Kidney (tissue), 13 donors: ENCODE measurements at regions not wholly inside any gene's neighbourhood (a gene's known extent, or its start where the extent isn't known, plus 50 kb on each side); places are given as distances from the start of the nearest gene placed in this dataset.

Experiments
- DNase-seq, 5 donors: peaks; one replicate each; pipeline ENCODE4 v3.0.0-alpha.2; 2013 to 2020
- FAIRE-seq: peaks from 2 replicates; lab custom pipeline; 2012; peaks lifted over from hg19 to GRCh38; lab: Jason Lieb, UNC
- H3K27ac ChIP-seq, 2 donors: one replicate each; pipeline ENCODE4 v1.7.0; 2013; ENCODE audit warnings: low read depth in 2 of 2, low read length in 2 of 2, inconsistent platforms in 1 of 2
- H3K27me3 ChIP-seq: one replicate; pipeline ENCODE4 v1.7.1; 2013; ENCODE audit warnings: low read length, inconsistent platforms; ENCODE audit not compliant: control insufficient read depth, insufficient read depth
- H3K36me3 ChIP-seq, 3 donors: one replicate each; pipeline versions ENCODE4 v1.7.0 to v1.7.1; 2013; ENCODE audit warnings: low read length in 3 of 3, control low read depth in 1 of 3, inconsistent platforms in 1 of 3; ENCODE audit not compliant: insufficient read depth in 3 of 3, control insufficient read depth in 2 of 3
- H3K4me1 ChIP-seq, 3 donors: one replicate each; pipeline versions ENCODE4 v1.7.0 to v1.7.1; 2013; ENCODE audit warnings: low read length in 3 of 3, inconsistent platforms in 1 of 3, low read depth in 1 of 3; ENCODE audit not compliant: control insufficient read depth in 2 of 3, insufficient read depth in 2 of 3
- H3K4me3 ChIP-seq, 3 donors: one replicate each; pipeline versions ENCODE4 v1.7.0 to v1.8.1; 2013; ENCODE audit warnings: low read length in 3 of 3, control low read depth in 1 of 3, inconsistent platforms in 1 of 3
- H3K9ac ChIP-seq, 3 donors: one replicate each; pipeline versions ENCODE4 v1.7.0 to v1.7.1; 2013; ENCODE audit warnings: low read length in 3 of 3, control low read depth in 1 of 3, inconsistent platforms in 1 of 3
- H3K9me3 ChIP-seq, 3 donors: one replicate each; pipeline versions ENCODE4 v1.7.0 to v1.7.1; 2013; ENCODE audit warnings: low read length in 3 of 3, control low read depth in 1 of 3, inconsistent platforms in 1 of 3; ENCODE audit not compliant: control insufficient read depth in 2 of 3, insufficient read depth in 1 of 3
- intact Hi-C: fragments of 100-400 bp; cut with DNase I; formaldehyde crosslinking; loops from one replicate; pipeline ENCODE4 v1.11.1; 2022
- TF ChIP-seq, protein P1 (sequence below): IDR thresholded peaks from 3 replicates; pipeline ENCODE4 v1.5.1; 2012; ENCODE audit warnings: mild to moderate bottlenecking, moderate library complexity, borderline replicate concordance; ENCODE audit not compliant: insufficient read depth; ENCODE audit errors: extremely low read depth
- donor health status: control.
- donor health status: control.
- donor health status: control.
- donor health status: control.
- donor health status: control.
- donor health status: DM: yes; HTN: yes; CAD: no.
- donor health status: Normal renal cell carcinoma (clear cell type).

DNA sequence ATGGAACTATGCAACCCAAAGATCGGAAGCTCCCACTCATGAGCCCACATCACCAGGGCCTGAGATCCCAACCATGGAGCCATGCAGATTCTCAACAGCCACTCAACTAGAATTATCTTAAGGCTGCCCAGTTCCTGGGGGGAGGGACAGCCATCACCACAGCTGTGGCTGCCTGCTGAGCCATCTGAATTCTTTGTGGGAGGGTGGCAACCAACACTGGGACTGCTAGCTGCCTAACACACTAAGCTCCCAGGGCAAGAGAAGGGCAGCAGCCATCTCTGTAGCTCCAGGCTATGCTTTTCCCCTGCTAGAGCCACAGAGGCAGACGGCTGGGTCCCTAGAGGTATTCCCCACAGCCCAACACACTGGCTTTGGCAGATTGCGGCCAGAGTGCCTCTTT, 251.3 kb upstream of the GRAMD2B start:
- H3K27me3 ChIP-seq: no peaks in the 10 kb centered on the region
- no peak for FAIRE-seq
- no peak overlapping the region for H3K9ac ChIP-seq
- no peak overlapping the region for H3K4me3 ChIP-seq
- no peak for DNase-seq
- TF ChIP-seq, protein P1, sequence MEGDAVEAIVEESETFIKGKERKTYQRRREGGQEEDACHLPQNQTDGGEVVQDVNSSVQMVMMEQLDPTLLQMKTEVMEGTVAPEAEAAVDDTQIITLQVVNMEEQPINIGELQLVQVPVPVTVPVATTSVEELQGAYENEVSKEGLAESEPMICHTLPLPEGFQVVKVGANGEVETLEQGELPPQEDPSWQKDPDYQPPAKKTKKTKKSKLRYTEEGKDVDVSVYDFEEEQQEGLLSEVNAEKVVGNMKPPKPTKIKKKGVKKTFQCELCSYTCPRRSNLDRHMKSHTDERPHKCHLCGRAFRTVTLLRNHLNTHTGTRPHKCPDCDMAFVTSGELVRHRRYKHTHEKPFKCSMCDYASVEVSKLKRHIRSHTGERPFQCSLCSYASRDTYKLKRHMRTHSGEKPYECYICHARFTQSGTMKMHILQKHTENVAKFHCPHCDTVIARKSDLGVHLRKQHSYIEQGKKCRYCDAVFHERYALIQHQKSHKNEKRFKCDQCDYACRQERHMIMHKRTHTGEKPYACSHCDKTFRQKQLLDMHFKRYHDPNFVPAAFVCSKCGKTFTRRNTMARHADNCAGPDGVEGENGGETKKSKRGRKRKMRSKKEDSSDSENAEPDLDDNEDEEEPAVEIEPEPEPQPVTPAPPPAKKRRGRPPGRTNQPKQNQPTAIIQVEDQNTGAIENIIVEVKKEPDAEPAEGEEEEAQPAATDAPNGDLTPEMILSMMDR: no peak
- no peak overlapping the region for H3K27ac ChIP-seq
- no peaks in the 10 kb centered on the region for H3K4me1 ChIP-seq
- H3K36me3 ChIP-seq: no peaks in the 10 kb centered on the region
- intact Hi-C loops: no loop called here
- peaks cover 0 to 12% (median 0%) of the 10 kb centered on the region in 3 donors for H3K9me3 ChIP-seq

- intact Hi-C loops: no loop called here
- DNase-seq (no peak), FAIRE-seq (no peak)
These were observed 250.4 kb upstream of the GRAMD2B start for GRCh38 chr5:126172812-126173211.

GRCh38 chr5:126178521-126178920, 244.7 kb upstream of the GRAMD2B start:
- Histone ChIP-seq H3K4me1 (no peaks in the 10 kb centered on the region), H3K9me3 (peaks cover 0 to 3% (median 0%) of the 10 kb centered on the region in 3 donors), H3K4me3 (no peak overlapping the region), H3K36me3 (no peaks in the 10 kb centered on the region), H3K27me3 (no peaks in the 10 kb centered on the region), H3K9ac (no peak overlapping the region), H3K27ac (no peak overlapping the region)
- DNase-seq: peak in 1 of 5 donors; percentile 22
- intact Hi-C loops: no loop called here
- FAIRE-seq: no peak
- TF ChIP-seq, protein P1: no peak

More at GRCh38 chr5:126172812-126173211, 250.4 kb upstream of the GRAMD2B start:
- Histone ChIP-seq H3K9me3 (peaks cover 0 to 8% (median 0%) of the 10 kb centered on the region in 3 donors), H3K36me3 (no peaks in the 10 kb centered on the region), H3K27ac (no peak overlapping the region), H3K9ac (no peak overlapping the region), H3K4me1 (no peaks in the 10 kb centered on the region), H3K4me3 (no peak overlapping the region), H3K27me3 (no peaks in the 10 kb centered on the region)
- TF ChIP-seq, protein P1: no peak
